Stimulated activated CD4-positive, alpha-beta T cell treated with anti-CD3 and anti-CD28 coated beads, TNF-alpha, amount 100 ng/mL, for 1 hour (primary cell): ENCODE measurements at regions not wholly inside any gene's neighbourhood (a gene's known extent, or its start where the extent isn't known, plus 50 kb on each side); places are given as distances from the start of the nearest gene placed in this dataset.

Experiments
- DNase-seq, 3 donors: peaks; one replicate each; pipeline ENCODE4 v3.0.0-alpha.2; 2020; ENCODE audit warnings: low read depth in 3 of 3, low spot score in 1 of 3

DNA sequence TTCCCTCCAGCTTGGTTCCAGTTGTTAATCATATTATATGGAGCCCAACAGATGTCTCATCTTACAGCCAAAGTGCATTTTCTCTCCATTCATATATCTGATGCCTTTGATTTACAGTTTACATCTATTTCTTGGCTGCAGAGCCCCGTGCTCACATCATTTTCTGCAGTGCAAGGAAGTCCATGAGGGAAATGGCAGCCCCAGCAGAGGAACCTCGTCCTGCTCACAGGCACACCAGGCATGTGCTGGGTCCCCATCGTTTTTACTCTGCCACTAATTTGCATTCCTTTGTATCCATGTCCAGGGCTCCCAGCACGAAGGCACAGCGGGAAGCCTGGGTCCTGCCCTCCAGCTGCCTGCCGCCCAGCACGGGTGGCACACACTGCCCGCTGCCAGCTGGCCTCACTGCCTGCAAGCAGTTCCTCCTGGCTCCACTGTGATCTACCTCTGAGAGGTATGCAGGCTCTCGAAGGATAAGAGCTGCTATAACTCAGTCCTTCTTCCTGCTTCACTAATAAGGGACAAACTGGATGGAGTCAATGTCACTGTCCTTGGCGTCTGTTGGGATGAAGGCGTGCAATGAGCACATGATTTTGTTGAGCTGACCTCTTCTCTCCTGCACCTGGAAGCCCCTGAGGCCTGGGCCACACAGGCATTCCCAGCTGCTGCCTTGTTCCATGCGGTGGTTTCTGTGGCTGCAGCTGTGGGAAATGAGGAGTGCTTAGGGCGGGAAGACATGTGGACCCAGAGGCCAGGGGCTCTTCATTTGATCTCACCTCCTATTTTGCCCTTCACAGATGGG, 583.6 kb upstream of the MGMT start:
- no peak for DNase-seq

DNA sequence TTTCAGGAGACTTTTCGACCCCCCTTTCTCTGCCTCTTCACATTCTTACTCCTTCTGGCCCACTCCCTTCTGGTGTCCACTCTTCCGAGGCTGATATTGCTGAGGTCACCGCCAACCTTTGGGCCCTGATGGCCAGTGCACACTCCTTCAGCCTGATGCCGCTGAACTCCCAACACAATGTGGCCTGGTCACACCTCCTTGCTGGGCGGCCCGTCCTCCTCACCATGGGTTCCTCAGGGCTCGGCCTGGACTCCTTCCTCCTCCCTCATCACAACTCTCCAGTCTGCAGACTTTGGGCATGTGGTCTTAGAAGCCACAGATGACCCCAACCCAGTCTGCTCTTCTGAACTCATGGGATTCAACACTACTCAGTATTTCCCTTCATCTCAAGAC, 583.0 kb upstream of the MGMT start:
- no peak for DNase-seq

DNA sequence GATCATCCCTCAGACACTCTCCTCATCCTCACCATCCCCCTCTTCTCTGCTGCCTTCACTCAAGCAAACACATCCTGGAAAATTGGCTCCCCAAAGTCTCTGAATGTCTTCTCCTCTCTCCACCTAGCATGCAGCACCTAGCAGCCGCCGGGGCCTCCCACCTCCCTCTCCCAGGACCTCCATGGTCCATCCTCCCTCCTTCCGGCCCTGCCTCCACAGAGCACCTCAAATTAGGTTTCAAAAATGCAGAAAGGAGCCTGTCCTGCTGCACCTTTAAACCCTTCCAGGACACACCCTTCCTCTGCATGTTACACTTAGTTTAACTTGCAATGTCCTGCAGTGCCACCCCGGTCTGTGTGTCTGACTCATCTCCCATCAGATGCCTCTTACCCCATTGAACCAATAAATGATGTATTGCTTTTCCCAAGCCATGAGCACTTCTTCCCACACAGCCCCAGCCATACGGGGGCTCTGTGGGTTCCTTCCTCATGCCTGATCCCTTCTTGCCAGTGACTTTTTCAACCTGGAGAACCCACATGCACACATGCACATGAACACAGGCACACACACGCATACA, 582.5 kb upstream of the MGMT start:
- DNase-seq: no peak

DNA sequence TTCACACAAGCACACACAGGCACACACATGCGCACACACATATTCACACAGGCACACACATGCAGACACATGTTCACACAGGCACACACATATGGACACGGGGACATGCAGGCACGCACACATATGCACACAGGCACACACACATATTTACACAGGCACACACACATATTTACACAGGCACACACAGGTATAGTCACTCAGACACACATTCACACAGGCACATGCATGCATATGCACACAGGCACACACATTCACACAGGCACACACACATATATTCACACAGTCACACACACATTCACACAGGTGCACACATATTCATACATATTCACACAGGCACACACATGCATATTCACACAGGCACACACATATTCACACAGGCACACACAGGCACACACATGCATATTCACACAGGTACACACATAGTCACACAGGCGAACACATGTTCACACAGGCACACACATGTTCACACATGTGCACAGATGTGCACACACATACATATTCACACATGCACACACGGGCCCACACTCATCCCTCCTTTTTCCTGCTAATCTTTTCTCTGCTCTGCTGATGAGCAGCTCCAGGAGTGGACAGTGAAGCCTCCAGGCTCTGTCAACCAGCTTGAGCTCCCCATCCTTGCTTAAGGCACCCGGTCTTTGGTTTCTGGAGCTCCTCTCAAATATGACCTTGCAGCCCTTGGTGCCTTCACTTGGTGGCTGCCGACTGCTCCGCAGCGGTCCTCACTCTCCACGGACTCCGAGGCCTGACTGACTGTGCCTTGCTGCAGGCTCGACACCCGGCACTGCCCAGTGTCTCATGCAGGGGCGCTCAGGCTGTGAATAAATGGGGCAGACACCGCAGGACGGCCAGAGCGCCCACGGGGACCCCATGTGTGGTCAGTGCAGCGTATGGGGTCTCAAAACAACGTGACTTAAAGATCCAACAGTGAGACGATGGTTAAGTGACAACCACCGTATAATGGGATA, 581.2 kb upstream of the MGMT start:
- no peak for DNase-seq

DNA sequence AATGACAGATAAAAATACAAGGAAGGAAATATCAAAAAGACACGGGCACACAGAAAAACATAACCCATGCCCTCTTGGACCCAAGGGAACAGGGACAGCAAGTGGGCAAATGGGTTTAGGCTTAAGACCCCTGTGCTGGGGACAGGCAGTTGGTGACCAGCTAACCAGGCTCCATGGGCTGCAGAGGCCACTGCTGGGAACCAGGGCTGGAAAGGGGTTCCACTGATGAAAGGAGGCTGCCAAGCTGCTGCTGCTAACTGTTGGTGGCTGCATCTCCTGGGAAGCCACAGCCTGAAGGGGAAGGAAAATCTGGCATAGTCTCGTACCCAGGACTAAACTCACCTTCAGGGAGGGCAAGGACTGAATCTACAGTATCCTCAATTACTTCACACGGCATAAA, 579.2 kb upstream of the MGMT start:
- DNase-seq: no peak

DNA sequence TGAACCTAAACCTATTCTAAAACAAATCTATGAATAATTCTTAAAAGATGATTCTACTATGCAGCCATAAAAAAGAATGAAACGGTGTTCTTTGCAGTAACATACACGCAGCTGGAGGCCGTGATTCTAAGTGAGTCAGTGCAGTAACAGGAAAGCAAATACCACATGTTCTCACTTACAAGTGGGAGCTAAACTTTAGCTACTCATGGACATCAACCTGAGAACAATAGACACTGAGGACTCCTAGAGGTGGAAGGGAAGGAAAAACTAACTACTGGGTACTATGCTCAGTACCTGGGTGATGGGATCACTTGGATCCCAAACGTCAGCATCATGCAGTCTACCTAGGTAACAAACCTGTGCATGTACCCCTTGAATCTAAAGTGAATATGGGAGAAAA, 575.0 kb upstream of the MGMT start:
- DNase-seq: no peak

DNA sequence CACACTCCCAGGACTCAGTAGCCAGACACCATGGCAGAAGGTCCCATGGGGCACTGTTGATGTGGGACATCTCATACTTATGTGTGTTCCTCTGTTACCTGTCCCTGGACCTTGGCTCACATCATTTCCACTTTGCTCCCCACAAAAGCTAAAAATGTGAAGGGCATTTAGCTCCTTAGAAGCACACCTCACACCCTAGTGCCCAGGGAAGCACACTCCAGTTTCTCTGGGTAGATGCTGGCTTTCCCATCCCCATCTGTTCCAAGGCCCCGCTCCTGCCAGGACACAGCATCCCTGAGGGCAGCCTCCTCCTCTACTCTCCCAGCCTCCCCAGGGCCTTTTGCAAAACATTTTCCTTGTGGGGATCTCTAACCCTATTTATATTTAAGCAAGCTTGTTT, 572.4 kb upstream of the MGMT start:
- DNase-seq: no peak

DNA sequence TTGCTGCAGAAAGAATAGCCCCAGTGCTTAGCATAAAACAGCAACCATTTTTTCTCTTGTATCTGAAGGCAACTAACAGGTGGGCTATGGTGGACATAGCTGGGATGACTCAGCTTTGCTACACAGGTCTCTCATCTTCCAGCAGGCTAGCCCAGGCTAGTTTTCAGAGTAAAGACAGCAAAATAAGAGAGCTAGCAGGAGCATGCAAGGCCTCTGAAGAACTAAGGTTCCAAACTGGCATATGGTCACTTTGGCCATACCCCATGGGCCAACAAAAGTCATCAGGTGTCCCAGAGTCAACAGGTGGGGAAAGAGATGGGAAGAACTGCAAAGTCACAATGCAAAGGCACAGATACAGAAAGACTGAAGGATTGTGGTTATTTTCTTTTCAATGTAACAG, 571.6 kb upstream of the MGMT start:
- no peak for DNase-seq

DNA sequence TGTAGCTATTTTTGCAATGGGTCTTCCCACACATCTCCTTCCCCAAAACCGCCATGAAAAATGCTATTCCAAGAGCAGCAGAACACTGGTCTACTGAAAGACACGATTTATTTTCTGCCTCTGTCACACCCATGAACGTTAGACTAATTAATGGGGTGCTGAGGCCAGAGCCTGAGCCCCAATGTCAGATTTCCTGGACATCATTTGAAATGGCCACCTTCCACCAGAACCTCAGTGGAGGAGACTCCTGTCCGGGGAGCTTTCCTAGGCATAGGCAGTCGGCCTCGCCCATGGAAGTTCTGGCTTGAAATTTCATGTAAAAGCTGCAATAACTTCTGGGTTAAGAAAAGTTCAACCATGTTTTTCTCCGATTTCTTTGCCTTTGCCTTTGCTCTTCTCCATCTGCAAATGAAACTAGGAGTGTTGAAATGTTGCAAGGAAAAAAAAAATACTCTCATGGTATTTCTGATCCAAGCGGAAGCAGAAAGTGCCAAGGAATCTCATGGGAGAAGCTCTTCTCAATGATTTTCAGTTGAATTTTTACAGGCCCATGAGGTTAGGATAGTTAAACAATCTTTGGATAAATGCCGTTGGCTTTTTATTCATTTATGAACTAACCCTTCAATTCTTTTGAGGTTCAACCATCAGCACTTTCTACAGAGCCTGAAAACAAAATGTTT, 570.8 kb upstream of the MGMT start:
- DNase-seq: no peak

DNA sequence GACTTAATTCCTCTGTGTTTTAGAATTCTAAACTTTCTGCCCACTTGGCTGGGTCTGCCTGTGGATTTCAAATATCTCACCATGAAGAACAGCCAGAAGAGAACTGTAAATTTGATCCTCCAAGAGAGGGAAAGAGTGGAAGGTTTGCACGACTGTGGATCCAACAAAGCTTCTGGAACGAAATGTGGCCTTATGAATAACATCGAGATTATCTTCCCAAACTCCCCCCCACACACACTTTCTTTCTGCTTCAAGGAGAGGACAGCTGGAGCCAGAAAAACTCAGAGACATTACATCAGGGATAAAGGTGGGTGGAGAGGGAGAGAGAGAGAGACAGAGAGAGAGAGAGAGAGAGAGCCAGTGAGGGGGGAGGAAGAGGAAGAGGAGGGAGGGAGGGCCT, 570.1 kb upstream of the MGMT start:
- DNase-seq: no peak

DNA sequence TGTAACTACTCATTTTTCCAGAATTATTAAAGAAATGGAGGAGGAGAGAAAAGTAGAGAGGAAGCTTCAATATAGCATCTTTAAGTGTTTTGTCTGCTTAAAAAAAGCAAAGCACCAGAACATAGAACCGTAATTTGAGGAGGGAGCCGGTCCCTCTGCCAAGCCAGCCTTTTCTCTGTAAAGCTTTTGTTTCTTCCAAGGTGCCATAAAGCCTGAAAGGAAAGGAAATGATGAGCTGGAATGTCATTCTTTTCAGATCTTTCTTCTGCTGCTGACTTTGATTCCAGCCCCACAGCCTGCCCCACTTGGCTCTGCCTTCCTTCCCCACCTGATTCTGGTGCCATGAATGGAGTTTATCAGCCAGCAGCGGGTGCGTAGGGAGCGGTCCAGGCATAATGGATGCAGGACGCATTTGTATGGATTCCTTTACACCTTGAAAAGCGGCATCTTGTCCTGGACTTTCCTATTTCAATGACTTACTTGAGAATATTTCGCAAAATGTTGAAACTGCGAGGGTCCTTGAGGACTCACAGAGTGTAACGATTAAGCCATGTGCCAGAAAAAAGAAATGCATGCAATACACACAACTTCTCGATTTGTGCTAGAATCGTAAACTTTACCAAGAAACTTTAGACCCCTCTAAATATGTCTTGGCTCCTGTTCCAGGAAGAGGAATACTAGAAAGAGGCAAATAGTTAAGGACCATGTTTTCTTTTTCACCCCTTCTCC, 569.5 kb upstream of the MGMT start:
- no peak for DNase-seq

DNA sequence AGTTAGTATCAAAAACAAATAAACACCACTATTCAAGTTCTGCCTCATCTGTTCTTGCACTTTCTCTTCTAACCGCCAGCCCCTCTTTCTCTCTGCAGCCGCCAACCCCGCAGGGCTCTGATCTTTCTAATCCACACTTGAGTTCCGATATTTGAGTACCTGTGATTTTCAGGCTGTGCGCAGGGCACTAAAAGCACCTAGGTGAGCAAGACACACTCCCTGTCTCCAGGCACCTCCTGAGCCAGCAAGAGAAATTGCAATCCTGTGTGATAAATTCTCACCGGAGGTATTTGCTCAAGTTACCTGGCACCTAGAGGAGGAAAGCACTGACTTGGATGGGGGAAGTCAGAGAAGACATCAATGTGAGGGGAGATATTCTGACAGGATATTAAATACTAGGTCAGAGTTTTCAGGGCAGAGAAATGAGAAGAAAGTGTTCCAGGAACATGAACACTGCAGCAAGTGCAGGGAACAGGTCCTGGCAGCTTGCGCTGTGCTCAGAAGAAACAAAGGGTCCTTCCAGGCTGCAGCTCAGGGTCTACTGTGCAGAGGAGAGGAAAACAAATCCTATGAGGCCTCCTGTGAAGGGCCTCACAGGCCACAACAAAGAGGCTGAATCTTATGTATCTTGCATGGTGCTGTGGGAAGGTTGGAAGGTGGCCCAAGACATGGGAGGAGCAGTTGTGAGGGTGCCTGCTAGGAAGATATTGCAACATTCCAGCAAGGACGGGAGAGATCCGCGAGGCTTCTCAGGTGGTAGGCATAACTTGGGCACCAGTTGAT, 568.7 kb upstream of the MGMT start:
- DNase-seq: no peak

DNA sequence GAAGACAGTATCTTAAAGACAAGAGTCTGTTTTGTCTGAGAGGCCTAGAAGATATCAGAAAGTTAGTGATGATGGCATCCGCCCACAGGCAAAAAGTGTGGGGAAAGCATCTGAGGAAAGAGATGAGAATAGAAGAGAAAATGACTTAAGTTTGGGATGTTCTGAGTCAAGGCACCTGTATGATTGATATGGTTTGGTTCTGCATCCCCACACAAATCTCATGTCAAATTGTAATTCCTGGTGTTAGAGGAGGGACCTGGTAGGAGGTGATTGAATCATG, 568.2 kb upstream of the MGMT start:
- no peak for DNase-seq

DNA sequence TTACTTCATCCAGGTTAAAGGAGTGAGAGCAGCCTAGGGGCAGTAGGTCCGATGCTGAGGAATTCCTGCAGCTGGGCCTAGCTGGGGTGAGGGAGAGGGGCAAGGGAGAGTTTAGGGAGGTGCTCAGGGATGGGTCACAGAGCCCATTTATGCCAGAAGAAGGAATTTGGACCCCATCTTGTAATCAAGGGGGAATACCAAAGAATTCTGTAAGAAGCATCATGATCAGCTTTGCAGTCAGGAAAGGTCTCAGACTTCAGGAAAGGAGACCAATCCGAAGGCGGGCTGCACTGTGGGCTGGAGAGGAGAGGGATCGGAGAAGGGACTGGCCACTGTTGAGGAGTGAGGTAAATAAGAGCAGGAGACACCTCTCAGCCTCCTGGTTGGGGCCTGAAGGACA, 566.6 kb upstream of the MGMT start:
- DNase-seq: no peak

DNA sequence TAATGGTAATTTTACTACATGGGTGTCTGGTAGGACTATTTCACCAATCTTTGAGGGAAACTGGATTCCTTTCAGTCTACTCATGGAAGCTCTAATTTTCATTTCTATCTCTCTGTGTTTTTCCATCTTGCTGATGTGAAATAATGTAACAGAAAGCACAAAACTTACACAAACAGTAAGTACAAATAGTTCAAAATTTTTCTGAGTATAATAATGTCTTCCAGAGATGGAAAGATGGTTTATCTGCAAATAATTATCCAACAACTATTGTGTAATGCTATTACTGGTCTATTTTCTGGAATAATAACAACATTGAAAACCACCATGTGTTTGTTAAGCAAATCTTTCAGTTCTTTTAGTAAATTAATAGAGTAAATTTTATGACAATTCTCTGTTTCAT, 565.8 kb upstream of the MGMT start:
- DNase-seq: no peak

DNA sequence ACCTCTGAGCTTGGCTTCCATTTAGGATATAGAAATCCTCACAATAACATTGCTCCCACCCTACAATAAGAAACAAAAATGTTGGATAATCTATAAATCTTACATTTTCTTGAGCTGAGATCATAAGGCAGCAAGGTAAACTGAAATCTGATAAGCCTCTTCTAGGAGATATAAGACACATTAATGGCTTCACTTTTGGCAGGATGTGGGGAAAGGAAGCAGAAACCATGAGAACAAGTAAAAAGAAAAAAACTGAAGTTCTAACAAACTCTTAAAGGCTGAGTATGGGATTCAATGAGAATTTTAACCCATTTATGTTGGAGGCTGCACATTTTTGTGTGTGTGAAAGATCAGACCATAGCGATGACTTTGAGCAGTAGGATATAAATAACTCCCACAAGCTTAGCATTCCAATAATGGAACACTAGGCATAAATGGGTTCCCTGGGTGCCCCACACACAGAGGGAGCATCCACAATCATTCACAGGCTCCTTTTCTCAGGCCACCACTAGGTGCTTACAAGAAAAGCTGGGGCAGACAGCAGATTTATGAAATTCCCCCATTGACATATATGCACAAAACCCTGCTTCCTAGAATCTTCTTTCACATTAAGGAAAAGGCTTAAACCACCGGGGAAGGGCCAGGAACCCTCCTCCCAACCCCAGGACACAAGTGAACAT, 564.9 kb upstream of the MGMT start:
- DNase-seq: no peak

DNA sequence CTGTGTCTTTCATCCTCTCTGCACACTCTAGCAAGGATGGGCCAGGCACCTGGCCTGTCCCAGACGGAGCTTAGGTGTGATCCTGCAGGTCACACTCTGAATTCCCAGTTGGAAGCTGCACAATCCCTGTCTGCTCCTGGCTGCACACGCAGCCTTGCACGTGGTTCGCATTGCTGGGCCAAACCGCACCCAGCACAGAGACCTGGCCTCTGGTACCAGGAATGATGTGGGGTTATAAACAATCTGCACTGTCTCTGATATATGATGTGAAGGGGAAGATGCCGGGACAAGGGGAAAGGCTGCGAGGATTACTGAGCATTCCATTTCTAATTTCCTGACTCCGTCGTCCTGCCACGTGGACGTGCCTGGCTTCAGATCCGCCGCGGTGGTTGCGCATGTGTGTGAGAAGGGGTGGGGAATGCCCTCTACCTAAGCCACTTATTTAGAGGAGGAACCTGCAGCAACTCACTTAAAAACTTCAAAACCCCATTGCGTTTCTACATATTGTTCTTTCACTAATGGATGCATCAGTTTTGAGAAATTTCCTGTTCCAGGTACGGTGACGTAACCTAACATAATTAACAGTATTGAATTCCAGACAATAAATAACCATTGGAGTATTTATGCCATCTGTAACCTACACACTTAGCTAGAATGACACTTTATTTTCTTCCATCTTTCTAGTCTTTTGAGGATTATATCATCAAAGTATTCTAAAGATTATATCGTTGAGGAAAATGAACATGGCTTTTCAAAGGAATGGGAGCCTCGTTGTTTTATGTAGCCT, 559.7 kb upstream of the MGMT start:
- no peak for DNase-seq

DNA sequence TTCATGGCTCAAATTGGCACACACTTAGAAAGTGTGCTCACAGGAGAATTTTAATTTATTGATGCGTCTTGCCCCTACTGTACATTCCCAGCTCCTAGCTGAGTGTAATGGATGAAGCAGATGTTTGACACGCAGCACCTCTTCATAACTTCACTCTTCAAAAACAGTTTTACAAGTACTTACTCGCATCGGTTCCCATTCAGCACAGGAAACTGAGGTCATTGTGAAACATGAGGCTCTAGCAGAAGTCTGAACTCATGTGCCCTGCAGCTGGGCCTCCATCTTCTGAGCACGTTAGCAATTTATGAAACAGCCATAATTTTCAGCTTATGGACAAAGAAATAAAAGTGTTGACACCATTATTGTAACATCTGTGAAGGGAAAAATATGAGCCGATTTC, 558.9 kb upstream of the MGMT start:
- DNase-seq: no peak

DNA sequence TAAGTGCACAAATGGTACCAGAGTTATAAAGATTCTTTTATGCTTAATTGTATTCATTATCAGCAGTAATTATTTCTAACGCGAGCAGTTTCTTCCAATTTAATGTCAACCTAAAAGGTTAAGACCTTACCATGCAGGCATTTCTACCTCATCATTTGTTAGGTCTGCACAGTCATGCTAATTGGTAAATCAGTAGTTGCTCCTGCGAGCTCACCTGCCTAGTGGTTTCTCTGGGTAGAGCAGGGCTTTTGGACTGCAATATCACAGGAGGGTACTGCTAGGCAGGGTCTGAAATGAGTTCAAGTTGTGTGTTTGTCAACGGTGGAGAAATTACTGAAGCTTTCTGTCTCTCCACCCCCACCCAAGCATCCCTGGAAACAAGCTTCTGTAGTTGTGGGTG, 558.5 kb upstream of the MGMT start:
- DNase-seq: no peak
